ENCODE measurements at regions not wholly inside any gene's neighbourhood (a gene's known extent, or its start where the extent isn't known, plus 50 kb on each side); places are given as distances from the start of the nearest gene placed in this dataset.

GRCh38 chr1:90317628-90318027, 322.7 kb downstream of the ZNF326 start:
- no peak for TF ChIP-seq MAFK (IDR thresholded peaks at IDR 0.05; ENCODE audit: partially characterized antibody)
- TF ChIP-seq CTCF (IDR thresholded peaks at IDR 0.05): no peak
- TF ChIP-seq HDAC2 (IDR thresholded peaks at IDR 0.05): no peak
